ENCODE measurements at regions not wholly inside any gene's neighbourhood (a gene's known extent, or its start where the extent isn't known, plus 50 kb on each side); places are given as distances from the start of the nearest gene placed in this dataset.
A peak's percentile ranks its signal among the peaks of the same experiment; 100 is the strongest.

- H3K27ac ChIP-seq: no peak overlapping the region
- WGBS, 2 donors: 85 to 87% methylated on average over 18 of the region's 18 CpGs
- TF ChIP-seq POLR2A (IDR thresholded peaks at IDR 0.05) (no peak), CTCF (IDR thresholded peaks at IDR 0.05) (no peak)
- no peaks in the 10 kb centered on the region for H3K4me1 ChIP-seq
- no peaks in the 10 kb centered on the region for H3K27me3 ChIP-seq
- H3K4me3 ChIP-seq: no peak overlapping the region
- intact Hi-C loops (cut with DNase I): no loop called here
- no peak for DNase-seq
- no peaks in the 10 kb centered on the region for H3K9me3 ChIP-seq
- ATAC-seq: no peak
- H3K36me3 ChIP-seq (replicated peaks in 1 of 2; ENCODE audit: insufficient read depth in 1 of 2, low read depth in 2 of 2): no peaks in the 10 kb centered on the region
Observed at GRCh38 chr16:88276591-88276990, 106.2 kb upstream of the ZNF469 start.

- 92 to 94% methylated on average over 15 to 18 of the region's 18 CpGs for WGBS, 2 donors
- intact Hi-C loops (cut with DNase I): no loop called here
- Histone ChIP-seq H3K27me3 (no peaks in the 10 kb centered on the region), H3K4me1 (no peaks in the 10 kb centered on the region), H3K27ac (no peak overlapping the region), H3K9me3 (no peaks in the 10 kb centered on the region), H3K36me3 (replicated peaks in 1 of 2; ENCODE audit: insufficient read depth in 1 of 2, low read depth in 2 of 2) (no peaks in the 10 kb centered on the region), H3K4me3 (no peak overlapping the region)
- no peak for ATAC-seq
- no peak for DNase-seq
- no peak for TF ChIP-seq CTCF (IDR thresholded peaks at IDR 0.05)
- TF ChIP-seq POLR2A (IDR thresholded peaks at IDR 0.05): no peak
Observed at GRCh38 chr16:88279998-88280397, 102.8 kb upstream of the ZNF469 start.

DNA sequence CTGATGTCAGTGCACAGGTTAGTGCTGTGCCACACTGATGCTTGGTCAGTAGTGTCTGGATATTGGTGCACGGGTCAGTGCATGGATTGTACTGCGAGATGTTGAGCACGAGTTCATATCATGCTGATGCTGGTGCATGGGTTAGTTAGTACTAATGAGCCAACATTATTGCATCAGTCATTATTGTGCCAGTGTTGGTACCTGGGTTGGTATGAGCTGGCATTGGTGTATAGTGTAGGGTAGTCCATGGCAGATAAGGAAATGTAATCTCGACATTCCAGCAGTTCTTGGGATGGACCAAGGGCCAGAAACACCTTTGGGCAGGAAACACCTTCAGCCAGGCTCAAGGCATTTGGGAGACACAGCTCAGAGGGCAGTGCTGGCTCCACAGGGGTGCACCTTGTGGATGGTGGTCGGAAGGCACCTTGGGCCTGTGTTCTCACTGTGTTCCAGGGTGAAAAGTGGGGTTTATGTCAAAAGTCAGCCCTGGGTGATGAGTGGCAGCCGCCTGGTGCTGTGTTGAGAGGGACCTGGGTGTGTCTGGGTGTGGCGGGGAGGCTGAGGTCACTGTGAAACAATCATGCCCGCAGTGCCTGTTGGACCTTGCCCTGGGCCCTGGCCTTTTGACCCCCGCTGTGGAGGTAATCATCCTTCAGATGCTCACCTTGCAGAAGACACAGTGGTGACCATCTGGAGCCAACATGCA lies 100.7 kb upstream of the ZNF469 start:
- TF ChIP-seq CTCF (IDR thresholded peaks at IDR 0.05) (no peak), POLR2A (IDR thresholded peaks at IDR 0.05) (no peak)
- ATAC-seq (no peak), DNase-seq (no peak)
- Histone ChIP-seq H3K9me3 (no peaks in the 10 kb centered on the region), H3K27me3 (no peaks in the 10 kb centered on the region), H3K27ac (no peak overlapping the region), H3K4me1 (no peaks in the 10 kb centered on the region), H3K4me3 (no peak overlapping the region), H3K36me3 (replicated peaks in 1 of 2; ENCODE audit: insufficient read depth in 1 of 2, low read depth in 2 of 2) (no peaks in the 10 kb centered on the region)
- 65 to 67% methylated on average over 7 to 9 of the region's 9 CpGs for WGBS, 2 donors
- intact Hi-C loops (cut with DNase I): no loop called here

- H3K27ac ChIP-seq: no peak overlapping the region
- no peaks in the 10 kb centered on the region for H3K9me3 ChIP-seq
- H3K36me3 ChIP-seq (replicated peaks in 1 of 2; ENCODE audit: insufficient read depth in 1 of 2, low read depth in 2 of 2): no peaks in the 10 kb centered on the region
- H3K4me3 ChIP-seq: no peak overlapping the region
- intact Hi-C loops (cut with DNase I): no loop called here
- H3K4me1 ChIP-seq: no peaks in the 10 kb centered on the region
- 48 to 49% methylated on average over 18 to 21 of the region's 21 CpGs for WGBS, 2 donors
- ATAC-seq (no peak), DNase-seq (peak in 1 of 4 donors; percentile 17)
- no peaks in the 10 kb centered on the region for H3K27me3 ChIP-seq
- TF ChIP-seq CTCF (IDR thresholded peaks at IDR 0.05) (no peak), POLR2A (IDR thresholded peaks at IDR 0.05) (no peak)
Observed at GRCh38 chr16:88282564-88283395, 100.0 kb upstream of the ZNF469 start.
